PFSK-1 (cell line): ENCODE measurements at regions not wholly inside any gene's neighbourhood (a gene's known extent, or its start where the extent isn't known, plus 50 kb on each side); places are given as distances from the start of the nearest gene placed in this dataset.

ENCODE experiments used
- FOXP2 ChIP-seq: optimal IDR thresholded peaks from 2 replicates; pipeline ENCODE3; 2011; ENCODE audit warnings: borderline replicate concordance, control low read depth, inconsistent platforms; ENCODE audit not compliant: insufficient read depth; ENCODE audit errors: extremely low read length, extremely low read depth
- POLR2AphosphoS5 ChIP-seq: IDR thresholded peaks from 2 replicates; pipeline ENCODE4 v1.6.1; 2012; ENCODE audit warnings: low read depth, mild to moderate bottlenecking, control low read depth, low read length, moderate library complexity
- REST ChIP-seq, 2 experiments: IDR thresholded peaks; 2 replicates each; pipeline versions ENCODE4 v1.6.1 to v1.8.0; 2011 to 2012; ENCODE audit warnings: low read depth in 2 of 2, low read length in 2 of 2, control low read depth in 1 of 2, inconsistent platforms in 1 of 2, mild to moderate bottlenecking in 1 of 2, moderate library complexity in 1 of 2; ENCODE audit not compliant: insufficient read depth in 1 of 2
- SIN3A ChIP-seq: IDR thresholded peaks from 2 replicates; pipeline ENCODE4 v1.6.1; 2012; ENCODE audit warnings: mild to moderate bottlenecking, low read length, moderate library complexity, borderline replicate concordance; ENCODE audit not compliant: insufficient read depth
- TAF1 ChIP-seq: IDR thresholded peaks from 2 replicates; pipeline ENCODE4 v1.6.1; 2012; ENCODE audit warnings: low read length, control low read depth, borderline replicate concordance; ENCODE audit not compliant: insufficient read depth

- TF ChIP-seq FOXP2 (no peak), TAF1 (no peak), REST (IDR thresholded peaks at IDR 0.05; ENCODE audit: insufficient read depth in 1 of 2, low read depth in 2 of 2, low read length in 2 of 2) (no peak), SIN3A (no peak), POLR2AphosphoS5 (no peak)
Measured at GRCh38 chr13:103615771-103616170, 549.6 kb upstream of the SLC10A2 start.

- no peak for TF ChIP-seq SIN3A
- TF ChIP-seq REST (IDR thresholded peaks at IDR 0.05; ENCODE audit: insufficient read depth in 1 of 2, low read depth in 2 of 2, low read length in 2 of 2), result no peak
- TF ChIP-seq POLR2AphosphoS5, result no peak
- no peak for TF ChIP-seq TAF1
- no peak for TF ChIP-seq FOXP2
Measured at GRCh38 chr13:103614761-103615160, 548.5 kb upstream of the SLC10A2 start.

GRCh38 chr13:103607995-103608394 lies 541.8 kb upstream of the SLC10A2 start:
- no peak for TF ChIP-seq TAF1
- TF ChIP-seq SIN3A, result no peak
- TF ChIP-seq REST (IDR thresholded peaks at IDR 0.05; ENCODE audit: insufficient read depth in 1 of 2, low read depth in 2 of 2, low read length in 2 of 2), result no peak
- no peak for TF ChIP-seq FOXP2
- no peak for TF ChIP-seq POLR2AphosphoS5

GRCh38 chr13:103605546-103606326 lies 539.5 kb upstream of the SLC10A2 start:
- TF ChIP-seq REST (IDR thresholded peaks at IDR 0.05; ENCODE audit: insufficient read depth in 1 of 2, low read depth in 2 of 2, low read length in 2 of 2) (no peak), POLR2AphosphoS5 (no peak), SIN3A (no peak), TAF1 (no peak), FOXP2 (no peak)

GRCh38 chr13:103598671-103599070 lies 532.5 kb upstream of the SLC10A2 start:
- no peak for TF ChIP-seq REST (IDR thresholded peaks at IDR 0.05; ENCODE audit: insufficient read depth in 1 of 2, low read depth in 2 of 2, low read length in 2 of 2)
- TF ChIP-seq POLR2AphosphoS5, result no peak
- no peak for TF ChIP-seq SIN3A
- no peak for TF ChIP-seq TAF1
- no peak for TF ChIP-seq FOXP2
